ENCODE measurements at regions not wholly inside any gene's neighbourhood (a gene's known extent, or its start where the extent isn't known, plus 50 kb on each side); places are given as distances from the start of the nearest gene placed in this dataset.
"Not testable (repeated sequence)": the region's sequence is repeated elsewhere in the genome, so short reads cannot be mapped to it uniquely, and the experiment has no call there.

GRCh38 chr4:9110700-9111099 lies 59.5 kb upstream of the FAM90A26 start:
- DNase-seq (ENCODE audit: low read depth in 2 of 3, low spot score in 2 of 3): not testable (repeated sequence)

- DNase-seq (ENCODE audit: low read depth in 2 of 3, low spot score in 2 of 3): not testable (repeated sequence)
Measured at GRCh38 chr4:9103148-9103524, 67.1 kb upstream of the FAM90A26 start.

DNA sequence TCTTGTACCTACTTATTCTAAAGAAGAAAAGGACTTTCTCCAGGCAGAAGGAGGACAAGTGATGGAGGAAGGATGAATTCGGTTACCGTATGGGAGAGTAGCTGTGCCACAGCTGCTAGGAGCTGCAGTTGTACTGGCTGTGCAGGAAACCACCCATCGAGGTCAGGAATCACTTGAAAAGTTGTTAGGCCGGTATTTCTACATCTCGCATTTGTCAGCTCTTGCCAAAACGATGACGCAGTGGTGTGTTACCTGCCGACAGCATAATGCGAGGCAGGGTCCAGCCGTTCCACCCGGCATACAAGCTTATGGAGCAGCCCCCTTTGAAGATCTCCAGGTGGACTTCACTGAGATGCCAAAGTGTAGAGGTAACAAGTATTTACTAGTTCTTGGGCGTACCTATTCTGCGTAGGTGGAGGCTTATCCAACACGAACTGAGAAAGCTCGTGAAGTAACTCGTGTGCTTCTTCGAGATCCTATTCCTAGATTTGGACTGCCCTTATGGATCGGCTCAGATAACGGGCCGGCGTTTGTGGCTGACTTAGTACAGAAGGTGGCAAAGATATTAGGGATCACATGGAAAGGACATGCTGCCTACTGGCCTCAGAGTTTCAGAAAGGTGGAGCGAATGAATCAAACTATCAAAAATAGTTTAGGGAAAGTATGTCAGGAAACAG lies 67.6 kb upstream of the FAM90A26 start:
- DNase-seq (ENCODE audit: low read depth in 2 of 3, low spot score in 2 of 3): not testable (repeated sequence)

- DNase-seq (ENCODE audit: low read depth in 2 of 3, low spot score in 2 of 3): not testable (repeated sequence)
Measured at GRCh38 chr4:9096330-9096729, 73.9 kb upstream of the FAM90A26 start.

DNA sequence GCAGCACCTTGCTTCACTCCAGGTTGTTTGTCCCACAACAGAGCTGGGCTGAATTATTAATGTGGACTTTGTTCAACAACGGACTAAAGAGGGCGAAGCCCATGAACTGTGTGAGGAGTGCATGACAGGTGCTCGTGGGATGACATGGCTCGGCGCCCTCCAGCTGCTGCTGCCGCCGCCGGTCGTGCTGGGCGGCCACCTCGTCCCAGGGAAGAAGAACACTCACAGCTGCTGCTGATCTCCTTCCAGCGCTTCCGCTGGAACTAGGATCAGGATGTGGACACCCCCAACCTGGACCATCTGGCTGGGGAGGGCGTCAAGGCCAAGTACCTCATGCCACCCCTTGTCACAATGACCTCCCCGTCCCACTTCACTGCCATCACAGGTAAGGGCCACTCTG lies 91.4 kb upstream of the FAM90A26 start:
- not testable (repeated sequence) for DNase-seq (ENCODE audit: low read depth in 2 of 3, low spot score in 2 of 3)

DNA sequence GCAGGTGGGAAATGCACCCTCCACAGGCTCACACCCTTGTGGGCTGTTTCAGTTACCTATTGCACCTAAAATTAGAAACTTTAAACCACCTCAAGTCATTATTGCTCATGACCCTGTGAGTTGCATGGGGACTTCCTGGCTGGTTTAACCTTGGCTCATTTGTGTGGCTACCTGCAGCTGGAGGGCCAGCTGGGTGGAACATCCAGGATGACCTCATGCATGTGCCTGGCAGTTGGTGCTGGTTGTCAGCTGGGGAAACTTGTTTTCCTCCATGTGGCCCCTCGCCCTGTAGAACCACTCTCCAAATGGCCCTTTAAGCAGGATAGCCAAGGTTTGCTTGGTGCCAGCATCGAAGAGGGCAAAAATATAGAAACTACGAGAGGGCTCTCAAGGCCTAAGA lies 93.2 kb upstream of the FAM90A26 start:
- not testable (repeated sequence) for DNase-seq (ENCODE audit: low read depth in 2 of 3, low spot score in 2 of 3)

GRCh38 chr4:9076486-9076885 lies 93.7 kb upstream of the FAM90A26 start:
- DNase-seq (ENCODE audit: low read depth in 2 of 3, low spot score in 2 of 3): not testable (repeated sequence)

DNA sequence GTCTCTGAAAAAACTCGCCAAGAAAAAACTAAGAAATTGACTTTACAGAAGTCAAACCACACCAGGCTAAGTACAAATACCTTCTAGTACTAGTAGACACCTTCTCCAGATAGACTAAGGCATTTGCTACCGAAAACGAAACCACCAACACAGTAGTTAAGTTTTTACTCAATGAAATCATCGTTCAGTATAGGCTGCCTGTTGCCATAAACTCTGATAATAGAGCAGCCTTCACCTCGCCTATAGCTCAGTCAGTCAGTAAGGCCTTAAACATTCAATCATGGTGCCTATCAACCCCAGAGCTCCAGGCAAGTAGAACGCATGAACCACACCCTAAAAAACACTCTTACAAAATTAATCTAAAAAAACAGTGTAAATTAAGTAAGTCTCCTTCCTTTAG lies 96.8 kb upstream of the FAM90A26 start:
- not testable (repeated sequence) for DNase-seq (ENCODE audit: low read depth in 2 of 3, low spot score in 2 of 3)

DNA sequence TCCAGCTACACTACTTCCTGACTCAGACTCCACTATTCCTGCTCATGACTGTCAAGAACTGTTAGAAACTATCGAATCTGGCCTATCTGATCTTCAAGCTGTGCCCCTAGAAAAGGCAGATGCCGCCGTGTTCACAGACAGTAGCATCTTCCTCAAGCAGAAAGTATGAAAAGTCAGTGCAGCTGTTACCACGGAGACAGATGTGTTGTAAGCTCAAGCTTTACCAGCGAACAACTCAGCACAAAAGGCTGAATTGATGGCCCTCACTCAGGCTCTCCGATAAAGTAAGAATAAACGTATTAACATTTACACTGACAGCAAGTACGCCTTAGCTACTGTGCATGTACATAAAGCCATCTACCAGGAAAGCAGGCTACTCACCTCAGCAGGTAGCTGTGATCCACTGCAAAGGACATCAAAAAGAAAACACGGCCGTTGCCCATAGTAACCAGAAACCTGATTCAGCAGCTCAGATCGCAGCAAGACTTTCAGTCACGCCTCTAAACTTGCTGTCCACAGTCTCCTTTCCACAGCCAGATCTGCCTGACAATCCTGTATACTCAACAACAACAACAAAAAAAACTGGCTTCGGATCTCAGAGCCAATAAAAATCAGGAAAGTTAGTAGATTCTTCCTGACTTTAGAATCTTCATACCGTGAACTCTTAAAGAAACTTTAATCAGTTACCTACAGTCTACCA lies 97.5 kb upstream of the FAM90A26 start:
- peak in 1 of 3 donors; percentile 4 for DNase-seq (ENCODE audit: low read depth in 2 of 3, low spot score in 2 of 3)

DNA sequence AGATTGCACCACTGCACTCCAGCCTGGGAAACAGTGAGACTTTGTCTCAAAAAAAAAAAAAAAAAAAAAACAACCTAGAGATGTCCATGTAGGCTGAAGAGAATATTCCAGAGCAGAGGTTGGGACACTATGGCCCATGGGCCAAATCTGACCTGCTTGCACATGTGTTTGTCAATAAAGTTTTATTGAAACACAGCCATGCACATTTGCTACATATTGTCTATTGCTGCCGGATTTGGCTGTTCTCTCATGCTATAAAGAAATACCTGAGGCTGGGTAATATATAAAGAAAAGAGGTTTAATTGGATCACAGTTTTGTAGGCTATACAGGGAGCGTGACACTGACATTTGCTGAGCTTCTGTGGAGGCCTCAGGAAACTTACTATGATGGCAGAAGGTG lies 102.3 kb upstream of the FAM90A26 start:
- not testable (repeated sequence) for DNase-seq (ENCODE audit: low read depth in 2 of 3, low spot score in 2 of 3)

DNA sequence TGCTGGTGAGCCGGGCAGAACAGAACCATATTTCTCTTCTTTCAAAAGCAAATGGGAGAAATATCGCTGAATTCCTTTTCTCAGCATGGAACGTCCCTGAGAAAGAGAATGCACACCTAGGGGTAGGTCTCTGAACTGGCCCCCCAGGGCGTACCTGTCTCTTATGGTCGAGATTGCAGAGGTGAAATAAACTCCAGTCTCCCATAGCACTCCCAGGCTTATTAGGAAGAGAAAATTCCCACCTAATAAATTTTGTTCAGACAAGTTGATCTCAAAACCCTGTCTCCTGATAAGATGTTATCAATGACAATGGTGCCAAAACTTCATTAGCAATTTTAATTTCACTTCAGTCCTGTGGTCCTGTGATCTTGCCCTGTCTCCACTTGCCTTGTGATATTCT lies 106.6 kb upstream of the FAM90A26 start:
- DNase-seq (ENCODE audit: low read depth in 2 of 3, low spot score in 2 of 3): not testable (repeated sequence)

GRCh38 chr4:9024866-9025265 lies 145.3 kb upstream of the FAM90A26 start:
- DNase-seq (ENCODE audit: low read depth in 2 of 3, low spot score in 2 of 3): not testable (repeated sequence)

DNA sequence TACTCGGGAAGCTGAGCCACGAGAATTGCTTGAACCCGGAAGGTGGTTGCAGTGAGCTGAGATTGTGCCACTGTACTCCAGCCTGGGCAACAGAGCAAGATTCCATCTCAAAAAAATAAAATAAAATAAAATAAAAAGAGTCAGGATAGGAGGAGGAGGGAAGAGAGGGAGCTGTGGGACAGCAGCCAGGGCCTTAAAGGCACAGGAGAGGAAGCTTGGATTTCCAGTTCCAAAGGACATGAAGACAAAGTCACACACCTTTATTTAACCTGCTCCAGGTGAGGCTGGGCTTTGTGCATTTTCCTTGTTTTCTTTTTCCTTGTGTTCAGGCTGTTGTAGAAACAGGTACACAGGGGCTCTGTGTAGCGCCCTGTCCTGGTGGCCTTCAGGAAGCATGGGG lies 138.2 kb upstream of the HMX1 start:
- not testable (repeated sequence) for DNase-seq (ENCODE audit: low read depth in 2 of 3, low spot score in 2 of 3)

GRCh38 chr4:9008407-9008806 lies 136.8 kb upstream of the HMX1 start:
- not testable (repeated sequence) for DNase-seq (ENCODE audit: low read depth in 2 of 3, low spot score in 2 of 3)

GRCh38 chr4:9001153-9001552 lies 129.5 kb upstream of the HMX1 start:
- peak; percentile 2 to 25 (median 23) for DNase-seq (ENCODE audit: low read depth in 2 of 3, low spot score in 2 of 3)

DNA sequence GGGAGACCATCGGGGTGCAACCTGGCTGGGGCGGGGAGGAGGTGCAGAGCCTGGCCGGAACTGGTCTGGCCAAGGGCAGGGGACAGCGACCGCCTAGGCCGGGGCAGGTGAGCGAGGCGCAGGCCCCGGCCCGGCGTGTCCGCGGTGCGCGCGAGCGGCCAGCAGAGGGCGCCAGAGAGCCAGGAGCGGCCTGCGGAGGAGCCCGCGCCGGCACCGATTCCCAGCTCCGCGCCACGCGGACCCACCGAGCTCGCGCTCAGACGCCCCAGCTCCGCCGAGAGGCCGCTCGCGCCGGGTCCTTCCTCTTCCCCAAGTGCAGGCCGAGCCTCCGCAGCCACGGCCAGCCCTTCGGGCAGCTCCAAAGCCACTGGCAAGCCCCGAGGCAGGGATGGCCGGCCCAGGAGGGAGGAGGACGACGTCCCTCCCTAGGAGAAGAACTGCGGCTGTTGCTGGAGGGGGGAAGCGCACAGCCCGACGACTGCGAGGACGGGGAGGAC lies 128.9 kb upstream of the HMX1 start:
- DNase-seq (ENCODE audit: low read depth in 2 of 3, low spot score in 2 of 3): peak; percentile 29 to 55 (median 48)

DNA sequence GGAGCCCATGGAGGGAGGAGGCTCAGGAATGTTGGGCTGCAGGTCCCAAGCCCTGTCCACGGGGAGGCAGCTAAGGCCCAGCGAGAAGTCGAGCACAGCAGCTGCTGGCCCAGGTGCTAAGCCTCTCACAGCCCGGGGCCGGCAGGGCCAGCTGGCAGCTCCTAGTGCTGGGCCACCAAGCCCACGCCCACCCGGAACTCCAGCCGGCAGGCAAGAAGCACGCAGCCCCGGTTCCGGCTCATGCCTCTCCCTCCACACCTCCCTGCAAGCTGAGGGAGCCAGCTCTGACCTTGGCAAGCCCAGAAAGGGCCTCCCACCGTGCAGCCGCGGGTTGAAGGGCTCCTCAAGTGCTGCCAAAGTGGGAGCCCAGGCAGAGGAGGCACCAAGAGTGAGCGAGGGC lies 121.3 kb upstream of the HMX1 start:
- DNase-seq (ENCODE audit: low read depth in 2 of 3, low spot score in 2 of 3): not testable (repeated sequence)

DNA sequence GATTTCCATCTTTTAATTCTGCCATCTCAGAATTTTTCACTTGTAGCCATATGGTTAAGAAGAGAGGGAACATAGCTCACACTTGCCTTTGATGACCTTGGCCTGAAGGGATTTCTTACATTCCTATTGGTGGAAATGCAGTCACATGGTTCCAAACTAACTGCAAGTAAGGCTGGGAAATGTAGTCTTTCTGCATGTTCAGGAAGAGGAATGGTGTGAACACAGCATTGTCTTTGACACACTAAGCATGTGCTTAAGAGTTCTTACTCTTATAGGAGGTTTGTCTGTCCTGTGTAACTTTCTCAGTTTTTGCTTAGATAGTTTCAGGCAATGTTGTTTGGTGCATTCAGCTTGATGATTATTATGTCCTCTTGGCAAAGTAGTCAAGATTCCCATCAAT lies 119.8 kb upstream of the HMX1 start:
- DNase-seq (ENCODE audit: low read depth in 2 of 3, low spot score in 2 of 3): not testable (repeated sequence)

- not testable (repeated sequence) for DNase-seq (ENCODE audit: low read depth in 2 of 3, low spot score in 2 of 3)
Measured at GRCh38 chr4:8990341-8990740, 118.7 kb upstream of the HMX1 start.

DNA sequence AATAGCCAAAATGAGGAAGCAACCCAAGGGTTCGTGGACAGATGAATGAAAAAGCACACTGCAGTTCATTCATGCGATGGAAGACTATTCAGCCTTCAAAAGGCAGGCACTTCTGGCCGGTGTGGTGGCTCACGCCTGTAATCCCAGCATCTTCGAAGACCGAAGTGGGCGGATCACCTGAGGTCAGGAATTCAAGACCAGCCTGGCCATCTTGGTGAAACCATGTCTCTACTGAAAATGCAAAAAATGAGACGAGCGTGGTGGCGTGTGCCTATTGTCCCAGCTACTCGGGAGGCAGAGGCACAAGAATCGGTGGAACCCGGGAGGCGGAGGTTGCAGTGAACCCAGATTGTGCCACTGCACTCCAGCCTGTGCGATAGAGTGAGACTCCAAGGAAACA lies 114.1 kb upstream of the HMX1 start:
- not testable (repeated sequence) for DNase-seq (ENCODE audit: low read depth in 2 of 3, low spot score in 2 of 3)

DNA sequence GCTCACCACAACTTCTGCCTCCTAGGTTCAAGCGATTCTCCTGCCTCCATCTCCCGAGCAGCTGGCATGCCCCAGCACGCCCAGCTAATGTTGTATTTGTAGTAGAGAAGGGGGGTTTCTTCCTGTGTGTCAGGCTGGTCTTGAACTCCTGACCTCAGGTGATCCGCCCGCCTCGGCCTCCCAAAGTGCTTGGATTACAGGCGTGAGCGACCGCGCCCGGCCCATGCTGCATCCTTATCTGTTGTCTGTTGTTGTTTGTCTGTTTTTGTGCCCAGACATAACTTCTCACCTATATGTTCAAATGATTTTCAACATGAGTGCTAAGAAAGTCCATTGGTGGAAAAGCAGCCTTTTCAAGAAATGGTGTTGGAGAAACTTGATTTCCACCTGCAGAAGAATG lies 113.0 kb upstream of the HMX1 start:
- not testable (repeated sequence) for DNase-seq (ENCODE audit: low read depth in 2 of 3, low spot score in 2 of 3)

DNA sequence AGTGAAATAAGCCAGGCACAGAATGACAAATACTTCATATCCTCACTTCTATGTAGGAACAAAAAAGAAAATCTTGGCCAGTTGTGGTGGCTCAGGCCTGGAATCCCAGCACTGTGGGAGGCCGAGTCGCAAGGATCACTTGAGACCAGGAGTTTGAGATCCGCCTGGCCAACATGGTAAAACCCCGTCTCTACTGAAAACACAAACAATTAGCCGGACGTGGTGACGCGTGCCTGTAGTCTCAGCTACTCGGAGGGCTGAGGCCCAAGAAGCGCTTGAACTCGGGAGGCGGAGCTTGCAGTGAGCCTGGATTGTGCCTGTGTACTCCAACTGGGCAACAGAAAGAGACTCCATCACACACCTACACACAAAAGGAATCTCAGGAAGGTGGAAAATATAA lies 112.3 kb upstream of the HMX1 start:
- not testable (repeated sequence) for DNase-seq (ENCODE audit: low read depth in 2 of 3, low spot score in 2 of 3)
